GM12878 (cell line): ENCODE measurements at regions not wholly inside any gene's neighbourhood (a gene's known extent, or its start where the extent isn't known, plus 50 kb on each side); places are given as distances from the start of the nearest gene placed in this dataset.

Source experiments
- ATAC-seq: fragments of 200-7000 bp; cut with Tn5 transposase; 3 replicates; pipeline ENCODE4 v1.9.1; 2020; ENCODE audit warnings: mild to moderate bottlenecking, moderate library complexity
- BruUV-seq: library from RNA; stranded (reverse); fragments of 400-500 nt; replicated peaks from 2 replicates; lab custom pipeline; 2021; lab: Mats Ljungman, UMichigan
- CTCF ChIA-PET: fragments of 300-600 bp; sonication (Branson Sonifier 250); formaldehyde crosslinking; extraction: SDS; loops from one replicate; lab custom pipeline; 2021; ENCODE audit warnings: inconsistent platforms; lab: Yijun Ruan, JAX
- POLR2A ChIA-PET: fragments of 350-600 bp; formaldehyde crosslinking; extraction: SDS; loops from one replicate; lab custom pipeline; 2021; ENCODE audit warnings: inconsistent platforms; lab: Charles Lee
- RAD21 ChIA-PET: fragments of 300-600 bp; sonication (Branson Sonifier 250); formaldehyde crosslinking; loops from one replicate; lab custom pipeline; 2023; ENCODE audit warnings: antibody characterized with exemption; ENCODE audit not compliant: unreplicated experiment; lab: Charles Lee
- SMC1A ChIA-PET: fragments of 300-600 bp; sonication (Branson Sonifier 250); formaldehyde crosslinking; loops from one replicate; lab custom pipeline; 2023; ENCODE audit not compliant: unreplicated experiment, uncharacterized antibody; lab: Charles Lee
- DNase-seq: peaks from one replicate; pipeline ENCODE4 v3.0.0-alpha.2; 2011; ENCODE audit warnings: low read depth, low spot score
- FAIRE-seq: peaks from 3 replicates; lab custom pipeline; 2011; peaks lifted over from hg19 to GRCh38; lab: Jason Lieb, UNC
- H2AFZ ChIP-seq: 2 replicates; pipeline ENCODE4 v1.6.0; 2011; ENCODE audit warnings: low read depth, low read length, control low read depth; ENCODE audit not compliant: control insufficient read depth
- H3K27ac ChIP-seq: 2 replicates; pipeline ENCODE4 v1.5.1; 2011; ENCODE audit warnings: control low read depth; ENCODE audit not compliant: control insufficient read depth, insufficient read depth
- H3K27me3 ChIP-seq, 2 experiments: replicated peaks in 1 of 2; 2 replicates each; pipeline versions ENCODE4 v1.6.0 to v1.6.1; 2011; ENCODE audit warnings: low read length in 1 of 2; ENCODE audit not compliant: control insufficient read depth in 2 of 2, insufficient read depth in 2 of 2
- H3K36me3 ChIP-seq, 2 experiments: 2 replicates each; pipeline ENCODE4 v1.5.1; 2011; ENCODE audit warnings: low read length in 1 of 2; ENCODE audit not compliant: control insufficient read depth in 2 of 2, insufficient read depth in 2 of 2
- H3K4me1 ChIP-seq: 2 replicates; pipeline ENCODE4 v1.6.1; 2011; ENCODE audit warnings: mild to moderate bottlenecking, low read length, moderate library complexity, mixed read lengths; ENCODE audit not compliant: control insufficient read depth, insufficient read depth
- H3K4me2 ChIP-seq: 2 replicates; pipeline ENCODE4 v1.6.0; 2011; ENCODE audit warnings: control low read depth; ENCODE audit not compliant: control insufficient read depth, insufficient read depth
- H3K4me3 ChIP-seq: fragments of 200-600 bp; sonication (generic); 2 replicates; pipeline ENCODE4 v1.5.1; 2016
- H3K79me2 ChIP-seq: 2 replicates; pipeline ENCODE4 v1.6.0; 2011; ENCODE audit warnings: low read length; ENCODE audit not compliant: control insufficient read depth, insufficient read depth
- H3K9ac ChIP-seq: 2 replicates; pipeline ENCODE4 v1.8.0; 2011; ENCODE audit warnings: low read length, control low read depth, mixed read lengths; ENCODE audit not compliant: control insufficient read depth, insufficient read depth
- H3K9me3 ChIP-seq: replicated peaks from 3 replicates; pipeline ENCODE4 v1.5.1; 2011; ENCODE audit warnings: mild to moderate bottlenecking, low read length; ENCODE audit not compliant: control insufficient read depth, insufficient read depth
- H4K20me1 ChIP-seq: 2 replicates; pipeline ENCODE4 v1.6.0; 2011; ENCODE audit not compliant: control insufficient read depth, insufficient read depth
- HCFC1 ChIP-seq: fragments of 150-350 bp; IDR thresholded peaks from 2 replicates; pipeline ENCODE4 v1.6.1; 2014; ENCODE audit warnings: low read length
- IKZF2 ChIP-seq, 2 experiments: fragments of 450-650 bp; IDR thresholded peaks; 2 replicates each; pipeline ENCODE4 v1.6.1; 2017; ENCODE audit warnings: mild to moderate bottlenecking in 2 of 2, moderate library complexity in 2 of 2
- IRF3 ChIP-seq: fragments of 450-650 bp; IDR thresholded peaks from 2 replicates; pipeline ENCODE4 v1.6.1; 2014; ENCODE audit warnings: mild to moderate bottlenecking
- NR2C2 ChIP-seq: IDR thresholded peaks from 2 replicates; pipeline ENCODE4 v1.6.1; 2011; ENCODE audit warnings: borderline replicate concordance, low read depth; ENCODE audit not compliant: control insufficient read depth, insufficient read length
- SIN3A ChIP-seq: IDR thresholded peaks from 2 replicates; pipeline ENCODE4 v1.6.1; 2012; ENCODE audit warnings: low read depth, low read length, improper control_type of control experiment
- SKIL ChIP-seq: fragments of 450-650 bp; IDR thresholded peaks from 2 replicates; pipeline ENCODE4 v1.6.1; 2017; ENCODE audit warnings: mild to moderate bottlenecking, low read depth, inconsistent platforms; ENCODE audit not compliant: poor library complexity, severe bottlenecking
- TCF12 ChIP-seq: IDR thresholded peaks from 2 replicates; pipeline ENCODE4 v1.6.1; 2011; ENCODE audit warnings: low read depth, mild to moderate bottlenecking, low read length
- ZBTB4 ChIP-seq: fragments of 450-650 bp; formaldehyde crosslinking; IDR thresholded peaks from 2 replicates; pipeline ENCODE4 v1.4.0; 2022; ENCODE audit warnings: mild to moderate bottlenecking, moderate library complexity
- ZNF592 ChIP-seq: fragments of 450-650 bp; IDR thresholded peaks from 2 replicates; pipeline ENCODE4 v1.6.1; 2017; ENCODE audit warnings: mild to moderate bottlenecking, moderate library complexity
- ZNF687 ChIP-seq: fragments of 450-650 bp; IDR thresholded peaks from 2 replicates; pipeline ENCODE4 v1.6.1; 2017; ENCODE audit warnings: mild to moderate bottlenecking, moderate library complexity
- WGBS: methylation state at CpG from one replicate; pipeline ENCODE4 v1.1.6; 2016; ENCODE audit warnings: low lambda C conversion rate; ENCODE audit not compliant: insufficient replicate concordance, insufficient coverage; ENCODE audit errors: missing lambda C conversion rate; 5-methylcytosine and 5-hydroxymethylcytosine counted together
- in situ Hi-C: fragments of 300-500 bp; cut with MboI; formaldehyde crosslinking; loops from 9 replicates; pipeline ENCODE4 v1.14.3; 2018; ENCODE audit warnings: mixed read lengths
- intact Hi-C: fragments of 100-400 bp; cut with micrococcal nuclease; formaldehyde crosslinking; loops from one replicate; pipeline ENCODE4 v1.14.2; 2022; ENCODE audit not compliant: unreplicated experiment

GRCh38 chr10:44182909-44183308 is 202.0 kb downstream of the CXCL12 start:
- DNase-seq: no peak
- 47% methylated on average over 2 of the region's 2 CpGs for WGBS
- Histone ChIP-seq H4K20me1 (no peaks in the 10 kb centered on the region), H3K9me3 (no peaks in the 10 kb centered on the region), H3K27ac (no peak overlapping the region), H3K79me2 (no peaks in the 10 kb centered on the region), H3K27me3 (no peaks in the 10 kb centered on the region), H3K4me3 (no peak overlapping the region), H3K9ac (no peak overlapping the region), H3K36me3 (no peaks in the 10 kb centered on the region), H3K4me2 (no peak overlapping the region), H3K4me1 (no peaks in the 10 kb centered on the region), H2AFZ (no peak overlapping the region)
- POLR2A ChIA-PET: no interaction called here
- in situ Hi-C loops (no loop called here), intact Hi-C loops (no loop called here)
- RAD21 ChIA-PET: no interaction called here
- no TSS peak for BruUV-seq
- CTCF ChIA-PET: no interaction called here
- ATAC-seq: no peak
- SMC1A ChIA-PET: no interaction called here
- FAIRE-seq: no peak
- TF ChIP-seq SKIL (no peak), ZNF687 (no peak), NR2C2 (no peak), ZNF592 (no peak), ZBTB4 (CRISPR knock-in tag) (no peak), HCFC1 (no peak), IKZF2 (IDR thresholded peaks at IDR 0.05) (no peak), SIN3A (no peak), IRF3 (no peak), TCF12 (no peak)
